Osteocyte (in vitro differentiated cells): ENCODE measurements at regions not wholly inside any gene's neighbourhood (a gene's known extent, or its start where the extent isn't known, plus 50 kb on each side); places are given as distances from the start of the nearest gene placed in this dataset.

Experiments used
- DNase-seq: peaks from one replicate; pipeline ENCODE4 v3.0.0; 2021; ENCODE audit warnings: mixed read lengths; ENCODE audit not compliant: unreplicated experiment; ENCODE audit errors: extremely low spot score
- H3K27ac Mint-ChIP-seq: one replicate; pipeline ENCODE4 v1.8.0; 2021; ENCODE audit warnings: mild to moderate bottlenecking, mixed read lengths; ENCODE audit not compliant: unreplicated experiment
- H3K27me3 Mint-ChIP-seq: one replicate; pipeline ENCODE4 v1.8.0; 2021; ENCODE audit warnings: mixed read lengths; ENCODE audit not compliant: unreplicated experiment
- H3K36me3 Mint-ChIP-seq: one replicate; pipeline ENCODE4 v1.8.0; 2021; ENCODE audit warnings: mixed read lengths; ENCODE audit not compliant: unreplicated experiment
- H3K4me1 Mint-ChIP-seq: one replicate; pipeline ENCODE4 v1.8.0; 2021; ENCODE audit warnings: mixed read lengths; ENCODE audit not compliant: unreplicated experiment
- H3K4me3 Mint-ChIP-seq: one replicate; pipeline ENCODE4 v1.8.0; 2021; ENCODE audit warnings: mild to moderate bottlenecking, moderate library complexity, mixed read lengths; ENCODE audit not compliant: unreplicated experiment
- H3K9me3 Mint-ChIP-seq: one replicate; pipeline ENCODE4 v1.8.0; 2021; ENCODE audit warnings: mixed read lengths; ENCODE audit not compliant: unreplicated experiment
- CTCF ChIP-seq: fragments of 200-600 bp; sonication (generic); IDR thresholded peaks from 2 replicates; pipeline ENCODE4 v1.5.0; 2021; ENCODE audit warnings: antibody characterized with exemption, mild to moderate bottlenecking, moderate library complexity

- Mint-ChIP-seq H3K4me3 (no peak overlapping the region), H3K27me3 (peaks cover 11% of the 10 kb centered on the region), H3K9me3 (no peaks in the 10 kb centered on the region), H3K27ac (no peak overlapping the region), H3K4me1 (peaks cover 8% of the 10 kb centered on the region), H3K36me3 (no peaks in the 10 kb centered on the region)
- no peak for DNase-seq
- TF ChIP-seq CTCF = no peak
These were observed 131.4 kb downstream of the TRAM1L1 start for GRCh38 chr4:116953947-116954346.

GRCh38 chr4:116952530-116953136 is 132.7 kb downstream of the TRAM1L1 start:
- no peak overlapping the region for H3K27ac Mint-ChIP-seq
- peaks cover 9% of the 10 kb centered on the region for H3K27me3 Mint-ChIP-seq
- H3K4me1 Mint-ChIP-seq = peaks cover 8% of the 10 kb centered on the region
- DNase-seq = no peak
- TF ChIP-seq CTCF = no peak
- no peaks in the 10 kb centered on the region for H3K9me3 Mint-ChIP-seq
- no peak overlapping the region for H3K4me3 Mint-ChIP-seq
- H3K36me3 Mint-ChIP-seq = no peaks in the 10 kb centered on the region

GRCh38 chr4:116949856-116950255 is 135.5 kb downstream of the TRAM1L1 start:
- Mint-ChIP-seq H3K27me3 (peaks cover 3% of the 10 kb centered on the region), H3K27ac (no peak overlapping the region), H3K9me3 (no peaks in the 10 kb centered on the region), H3K4me1 (peaks cover 8% of the 10 kb centered on the region), H3K4me3 (no peak overlapping the region), H3K36me3 (no peaks in the 10 kb centered on the region)
- no peak for DNase-seq
- TF ChIP-seq CTCF = no peak

GRCh38 chr4:116942315-116942714 is 143.1 kb downstream of the TRAM1L1 start:
- DNase-seq = no peak
- Mint-ChIP-seq H3K27ac (no peak overlapping the region), H3K4me1 (no peaks in the 10 kb centered on the region), H3K4me3 (no peak overlapping the region), H3K36me3 (no peaks in the 10 kb centered on the region), H3K9me3 (no peaks in the 10 kb centered on the region), H3K27me3 (peaks cover 5% of the 10 kb centered on the region)
- no peak for TF ChIP-seq CTCF

GRCh38 chr4:116930329-116930728 is 155.0 kb downstream of the TRAM1L1 start:
- Mint-ChIP-seq H3K4me3 (no peak overlapping the region), H3K4me1 (peaks cover 4% of the 10 kb centered on the region), H3K36me3 (no peaks in the 10 kb centered on the region), H3K27ac (no peak overlapping the region), H3K9me3 (no peaks in the 10 kb centered on the region), H3K27me3 (peaks cover 15% of the 10 kb centered on the region)
- DNase-seq = no peak
- TF ChIP-seq CTCF = no peak
